ENCODE measurements at regions not wholly inside any gene's neighbourhood (a gene's known extent, or its start where the extent isn't known, plus 50 kb on each side); places are given as distances from the start of the nearest gene placed in this dataset.

DNA sequence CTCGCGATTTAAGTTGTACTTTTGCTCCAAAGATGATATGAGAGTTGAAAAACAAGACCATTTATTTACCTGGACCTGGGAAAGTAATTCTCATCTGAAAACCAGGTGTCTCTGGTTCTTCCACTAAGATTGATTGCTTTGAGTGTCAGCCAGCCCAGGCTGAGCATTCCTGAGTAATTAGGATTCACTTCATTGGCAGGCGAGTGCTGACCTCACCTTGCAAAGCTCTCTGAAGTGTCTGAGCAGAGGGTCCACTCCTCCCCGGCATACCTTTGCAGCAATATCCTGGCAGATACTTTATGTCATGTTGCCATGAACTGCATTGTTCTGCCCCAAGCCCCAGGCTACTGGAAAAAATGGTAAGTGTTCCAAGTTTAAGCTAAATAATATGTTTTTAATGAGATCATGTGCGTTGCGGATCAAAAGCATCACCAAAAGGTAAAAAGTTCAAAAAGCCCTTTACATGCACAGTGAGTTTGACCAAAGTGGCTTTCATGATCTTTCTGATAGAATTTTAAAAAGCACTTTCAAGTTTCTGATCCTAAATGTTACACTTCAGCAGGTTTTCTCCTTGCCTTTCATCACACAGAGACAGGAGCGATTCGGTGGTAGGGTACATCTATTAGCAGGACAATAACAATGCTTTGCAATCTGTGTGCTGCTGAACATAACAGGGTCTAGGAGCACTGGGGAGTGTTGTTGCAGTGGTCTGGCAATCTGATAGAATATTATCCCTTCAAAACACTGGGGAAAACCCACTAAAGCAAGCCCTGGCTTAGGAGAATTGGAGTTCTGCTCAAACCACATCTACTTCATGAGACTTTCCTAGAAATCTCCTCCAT, 127.8 kb upstream of the EEF1E1 start:
- TF ChIP-seq BCL3 (IDR thresholded peaks at IDR 0.05; ENCODE audit: borderline replicate concordance, insufficient read depth, low read depth, low read length, poor library complexity, severe bottlenecking) (no peak), SUPT20H (IDR thresholded peaks at IDR 0.05; ENCODE audit: borderline replicate concordance, control insufficient read depth, low read depth, low read length) (no peak)
